RWPE2 (cell line): ENCODE measurements at regions not wholly inside any gene's neighbourhood (a gene's known extent, or its start where the extent isn't known, plus 50 kb on each side); places are given as distances from the start of the nearest gene placed in this dataset.
A peak's percentile ranks its signal among the peaks of the same experiment; 100 is the strongest.

Experiments
- ATAC-seq: fragments of 200-7000 bp; cut with Tn5 transposase; 3 replicates; pipeline ENCODE4 v1.9.1; 2021; ENCODE audit warnings: low read depth
- DNase-seq: peaks from one replicate; pipeline ENCODE4 v3.0.0-alpha.2; 2020; ENCODE audit warnings: low spot score
- H3K27ac ChIP-seq: fragments of 450-650 bp; 2 replicates; pipeline ENCODE4 v1.5.1; 2017; ENCODE audit warnings: mild to moderate bottlenecking; ENCODE audit not compliant: poor library complexity, severe bottlenecking
- H3K27me3 ChIP-seq: fragments of 250-450 bp; sonication (Bioruptor Pico); 2 replicates; pipeline ENCODE4 v1.5.1; 2021; ENCODE audit warnings: mild to moderate bottlenecking, moderate library complexity; ENCODE audit not compliant: insufficient read depth, poor library complexity, severe bottlenecking
- H3K36me3 ChIP-seq: fragments of 250-450 bp; sonication (Bioruptor Pico); 2 replicates; pipeline ENCODE4 v1.5.1; 2020; ENCODE audit warnings: low read depth, mild to moderate bottlenecking, moderate library complexity
- H3K4me1 ChIP-seq: fragments of 250-450 bp; sonication (Bioruptor Pico); 2 replicates; pipeline ENCODE4 v1.5.1; 2021; ENCODE audit warnings: mild to moderate bottlenecking, moderate library complexity; ENCODE audit not compliant: insufficient read depth, poor library complexity, severe bottlenecking
- H3K4me3 ChIP-seq: fragments of 250-450 bp; sonication (Bioruptor Pico); 2 replicates; pipeline ENCODE4 v1.5.1; 2021; ENCODE audit warnings: mild to moderate bottlenecking, moderate library complexity; ENCODE audit not compliant: severe bottlenecking
- H3K9me3 ChIP-seq: fragments of 250-450 bp; sonication (Bioruptor Pico); 2 replicates; pipeline ENCODE4 v1.5.1; 2021; ENCODE audit warnings: mild to moderate bottlenecking, moderate library complexity; ENCODE audit not compliant: severe bottlenecking
- TF ChIP-seq, protein P1 (sequence below): fragments of 450-650 bp; IDR thresholded peaks from one replicate; pipeline ENCODE4 v1.5.1; 2017; ENCODE audit warnings: mild to moderate bottlenecking, moderate library complexity; ENCODE audit not compliant: poor library complexity, severe bottlenecking

DNA sequence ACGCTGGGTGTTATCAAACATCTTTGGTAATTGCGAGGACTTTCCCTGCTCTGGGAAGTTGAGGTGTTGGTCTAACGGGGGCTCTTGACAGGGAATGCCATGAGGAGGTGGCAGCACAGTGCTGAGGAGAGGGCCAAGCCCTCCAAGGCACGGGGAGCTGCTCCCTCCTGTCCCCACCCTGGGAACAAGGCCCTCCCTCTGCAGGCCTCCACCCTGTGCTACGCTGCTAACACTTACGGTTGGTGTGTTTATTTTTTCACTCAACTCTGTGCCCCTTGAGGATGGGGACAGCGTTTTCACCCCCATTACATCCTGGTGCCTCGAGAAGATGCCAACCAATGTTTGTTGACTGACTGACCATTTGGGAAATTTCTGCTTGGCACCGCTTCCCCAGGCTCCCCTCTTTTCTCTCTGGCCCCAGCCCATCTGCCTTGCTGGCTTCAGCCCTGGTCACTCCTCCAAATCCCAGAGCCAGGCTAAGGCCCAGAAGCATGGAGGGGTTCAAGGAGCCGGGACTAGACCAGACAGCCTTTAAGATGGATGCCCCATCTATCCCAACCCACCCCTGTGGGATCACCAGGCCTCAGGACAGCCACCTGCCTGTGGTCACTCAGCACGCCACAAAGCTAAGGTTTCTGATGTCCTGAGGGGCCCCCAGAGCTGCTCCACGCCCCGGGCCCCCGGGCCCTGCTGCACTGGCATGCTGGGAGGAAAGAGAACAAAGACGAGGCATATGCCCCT is 125.7 kb downstream of the BARX1 start:
- no peaks in the 10 kb centered on the region for H3K9me3 ChIP-seq
- TF ChIP-seq, protein P1, sequence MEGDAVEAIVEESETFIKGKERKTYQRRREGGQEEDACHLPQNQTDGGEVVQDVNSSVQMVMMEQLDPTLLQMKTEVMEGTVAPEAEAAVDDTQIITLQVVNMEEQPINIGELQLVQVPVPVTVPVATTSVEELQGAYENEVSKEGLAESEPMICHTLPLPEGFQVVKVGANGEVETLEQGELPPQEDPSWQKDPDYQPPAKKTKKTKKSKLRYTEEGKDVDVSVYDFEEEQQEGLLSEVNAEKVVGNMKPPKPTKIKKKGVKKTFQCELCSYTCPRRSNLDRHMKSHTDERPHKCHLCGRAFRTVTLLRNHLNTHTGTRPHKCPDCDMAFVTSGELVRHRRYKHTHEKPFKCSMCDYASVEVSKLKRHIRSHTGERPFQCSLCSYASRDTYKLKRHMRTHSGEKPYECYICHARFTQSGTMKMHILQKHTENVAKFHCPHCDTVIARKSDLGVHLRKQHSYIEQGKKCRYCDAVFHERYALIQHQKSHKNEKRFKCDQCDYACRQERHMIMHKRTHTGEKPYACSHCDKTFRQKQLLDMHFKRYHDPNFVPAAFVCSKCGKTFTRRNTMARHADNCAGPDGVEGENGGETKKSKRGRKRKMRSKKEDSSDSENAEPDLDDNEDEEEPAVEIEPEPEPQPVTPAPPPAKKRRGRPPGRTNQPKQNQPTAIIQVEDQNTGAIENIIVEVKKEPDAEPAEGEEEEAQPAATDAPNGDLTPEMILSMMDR = no peak
- no peak overlapping the region for H3K4me3 ChIP-seq
- H3K4me1 ChIP-seq = no peaks in the 10 kb centered on the region
- H3K36me3 ChIP-seq = no peaks in the 10 kb centered on the region
- ATAC-seq (no peak), DNase-seq (no peak)
- peaks cover 10% of the 10 kb centered on the region for H3K27me3 ChIP-seq
- H3K27ac ChIP-seq = no peak overlapping the region

DNA sequence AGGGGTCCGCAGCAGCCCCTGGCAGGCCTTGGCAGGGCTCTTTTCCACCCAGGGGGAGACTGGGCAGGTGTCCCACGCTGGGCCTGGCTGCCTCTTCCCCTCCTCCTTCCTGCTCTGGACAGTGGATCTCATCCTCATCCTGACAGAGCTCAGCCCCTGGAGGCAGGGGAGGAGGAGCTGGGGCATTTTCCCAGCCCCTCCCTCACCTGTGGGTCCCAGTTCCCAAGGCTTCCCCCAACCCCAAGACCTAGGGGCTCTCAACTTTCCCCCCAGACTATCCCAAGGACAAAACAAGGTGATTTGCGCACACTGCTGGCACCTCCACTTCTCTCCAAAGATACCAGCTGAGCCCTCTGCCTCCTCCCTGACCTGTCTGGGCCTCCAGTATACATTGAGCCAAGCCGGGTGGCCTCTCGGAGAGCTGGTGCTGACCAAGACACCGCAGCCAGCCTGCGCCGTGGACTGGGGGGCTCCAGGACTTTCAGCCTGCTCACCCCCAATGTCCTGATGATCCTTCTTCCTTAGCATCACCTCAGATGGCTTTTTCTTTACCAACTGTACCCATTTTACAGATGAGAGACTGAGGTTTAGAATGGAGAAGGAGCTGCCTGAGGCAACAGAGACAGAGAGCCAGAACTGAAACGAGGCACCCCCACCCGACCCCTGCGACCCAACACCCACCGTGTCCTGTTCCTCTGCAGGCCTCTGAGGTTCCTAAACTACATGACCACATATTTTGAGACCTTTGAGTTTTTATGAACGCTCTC is 126.6 kb downstream of the BARX1 start:
- TF ChIP-seq, protein P1 = no peak
- no peaks in the 10 kb centered on the region for H3K4me1 ChIP-seq
- H3K4me3 ChIP-seq = no peak overlapping the region
- ATAC-seq = no peak
- no peaks in the 10 kb centered on the region for H3K36me3 ChIP-seq
- no peak overlapping the region for H3K27ac ChIP-seq
- DNase-seq = no peak
- no peaks in the 10 kb centered on the region for H3K9me3 ChIP-seq
- peaks cover 4% of the 10 kb centered on the region for H3K27me3 ChIP-seq

DNA sequence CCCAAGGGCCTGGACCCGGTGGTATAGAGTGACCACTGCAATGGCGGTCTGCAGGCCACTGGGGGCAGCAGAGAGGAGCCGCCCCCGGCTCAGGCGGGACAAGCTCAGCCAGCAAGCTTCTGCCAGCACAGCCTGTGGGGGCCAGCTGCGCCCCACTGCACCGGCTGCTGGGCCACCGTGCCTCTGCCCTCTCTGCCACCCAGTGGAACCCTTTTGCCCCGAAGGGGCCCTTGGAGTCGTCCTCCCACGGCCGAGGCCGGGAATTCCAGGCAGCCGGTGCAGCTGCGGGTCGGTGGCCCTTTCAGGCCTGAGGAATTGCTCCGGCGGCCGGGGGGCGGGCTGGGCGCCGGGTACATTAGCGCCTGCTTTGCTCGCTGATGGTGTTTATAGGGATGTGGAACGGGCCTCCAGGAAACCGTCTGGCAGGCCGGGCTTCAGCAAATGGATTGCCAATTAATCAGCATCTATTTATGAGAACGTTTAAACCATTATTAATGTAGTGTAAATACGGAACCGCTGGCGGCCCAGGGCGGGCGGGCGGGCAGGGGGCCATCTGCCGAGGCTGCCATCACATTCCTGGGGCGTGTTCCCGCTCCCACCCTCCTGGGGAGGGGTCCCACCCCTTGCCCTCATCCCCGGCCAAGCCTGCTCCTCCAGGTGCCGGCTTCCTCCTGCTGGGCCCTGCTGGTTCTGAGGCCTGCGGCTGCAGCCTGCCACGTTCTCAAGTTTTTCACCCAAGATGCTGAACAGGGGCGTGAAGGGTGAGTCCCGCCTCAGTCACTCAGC is 127.4 kb downstream of the BARX1 start:
- Histone ChIP-seq H3K27ac (no peak overlapping the region), H3K4me3 (no peak overlapping the region), H3K36me3 (no peaks in the 10 kb centered on the region), H3K9me3 (no peaks in the 10 kb centered on the region), H3K27me3 (no peaks in the 10 kb centered on the region), H3K4me1 (no peaks in the 10 kb centered on the region)
- TF ChIP-seq, protein P1 = peak; percentile 80
- no peak for DNase-seq
- ATAC-seq = peak; percentile 89

DNA sequence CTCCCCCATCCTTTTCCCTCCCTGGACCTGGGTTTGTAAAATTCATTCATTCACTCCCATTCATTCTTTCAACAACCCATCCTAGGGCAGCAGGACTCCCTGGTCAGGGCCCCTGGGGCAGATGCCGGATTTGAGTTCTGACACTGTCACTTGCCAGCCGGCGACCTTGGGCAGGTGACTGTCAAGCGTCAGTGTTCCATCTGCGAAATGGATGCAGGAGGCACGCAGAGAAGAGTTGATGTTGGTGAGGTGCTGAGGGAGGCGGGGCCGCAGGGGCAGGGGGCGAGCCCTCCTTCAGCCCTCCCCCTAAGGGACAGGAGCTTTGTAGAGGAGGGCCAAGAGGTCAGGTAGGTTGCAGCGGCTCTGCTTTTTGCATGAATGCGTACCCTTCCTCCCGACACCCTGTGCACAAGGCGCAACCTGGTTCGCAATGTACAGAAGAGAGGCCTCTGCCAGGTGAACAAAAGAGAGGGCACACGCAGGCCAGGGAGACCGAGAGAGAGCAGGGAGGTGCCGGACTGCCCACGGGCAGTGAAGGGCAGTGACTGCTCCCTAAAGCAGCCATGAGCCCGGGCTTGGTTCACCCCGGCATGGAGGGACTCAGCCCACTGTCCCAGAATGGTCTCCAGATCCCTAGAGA is 128.1 kb downstream of the BARX1 start:
- no peak overlapping the region for H3K4me3 ChIP-seq
- peak; percentile 13; the same call in 1 of the 3 replicates for ATAC-seq
- TF ChIP-seq, protein P1 = no peak
- H3K27ac ChIP-seq = no peak overlapping the region
- no peaks in the 10 kb centered on the region for H3K27me3 ChIP-seq
- H3K4me1 ChIP-seq = no peaks in the 10 kb centered on the region
- no peaks in the 10 kb centered on the region for H3K9me3 ChIP-seq
- no peaks in the 10 kb centered on the region for H3K36me3 ChIP-seq
- no peak for DNase-seq
